ENCODE measurements at regions not wholly inside any gene's neighbourhood (a gene's known extent, or its start where the extent isn't known, plus 50 kb on each side); places are given as distances from the start of the nearest gene placed in this dataset.

DNA sequence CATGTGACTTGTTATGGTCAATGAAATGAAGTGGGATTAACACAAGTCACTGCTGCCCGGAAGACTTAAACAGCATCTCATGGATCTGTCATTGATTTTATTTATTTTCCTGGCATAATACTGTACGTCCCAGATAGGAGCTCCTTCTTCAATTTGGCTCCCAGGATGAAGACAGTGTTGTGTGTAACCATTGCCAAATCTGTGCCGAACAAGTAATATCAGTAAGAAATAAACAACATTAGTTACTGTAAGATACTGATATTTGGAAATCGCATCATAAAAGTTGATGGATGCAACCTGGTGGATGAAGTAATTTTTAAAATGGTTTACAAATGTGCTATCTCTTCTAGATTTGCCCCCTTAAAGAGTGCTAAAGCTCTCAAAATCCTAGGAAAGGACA is 419.0 kb upstream of the MMADHC start:
- TF ChIP-seq, protein P1, sequence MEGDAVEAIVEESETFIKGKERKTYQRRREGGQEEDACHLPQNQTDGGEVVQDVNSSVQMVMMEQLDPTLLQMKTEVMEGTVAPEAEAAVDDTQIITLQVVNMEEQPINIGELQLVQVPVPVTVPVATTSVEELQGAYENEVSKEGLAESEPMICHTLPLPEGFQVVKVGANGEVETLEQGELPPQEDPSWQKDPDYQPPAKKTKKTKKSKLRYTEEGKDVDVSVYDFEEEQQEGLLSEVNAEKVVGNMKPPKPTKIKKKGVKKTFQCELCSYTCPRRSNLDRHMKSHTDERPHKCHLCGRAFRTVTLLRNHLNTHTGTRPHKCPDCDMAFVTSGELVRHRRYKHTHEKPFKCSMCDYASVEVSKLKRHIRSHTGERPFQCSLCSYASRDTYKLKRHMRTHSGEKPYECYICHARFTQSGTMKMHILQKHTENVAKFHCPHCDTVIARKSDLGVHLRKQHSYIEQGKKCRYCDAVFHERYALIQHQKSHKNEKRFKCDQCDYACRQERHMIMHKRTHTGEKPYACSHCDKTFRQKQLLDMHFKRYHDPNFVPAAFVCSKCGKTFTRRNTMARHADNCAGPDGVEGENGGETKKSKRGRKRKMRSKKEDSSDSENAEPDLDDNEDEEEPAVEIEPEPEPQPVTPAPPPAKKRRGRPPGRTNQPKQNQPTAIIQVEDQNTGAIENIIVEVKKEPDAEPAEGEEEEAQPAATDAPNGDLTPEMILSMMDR (IDR thresholded peaks at IDR 0.05) = no peak
- TF ChIP-seq POLR2AphosphoS5 (IDR thresholded peaks at IDR 0.05) (no peak), POLR2A (IDR thresholded peaks at IDR 0.05) (no peak)

Measured in suprapubic skin (tissue), 4 donors.